Fibroblast of the aortic adventitia (primary cell): ENCODE measurements at regions not wholly inside any gene's neighbourhood (a gene's known extent, or its start where the extent isn't known, plus 50 kb on each side); places are given as distances from the start of the nearest gene placed in this dataset.

Experiments used
- DNase-seq: peaks from one replicate; pipeline ENCODE4 v3.0.0-alpha.2; 2010; ENCODE audit warnings: low read depth
- H3K4me3 ChIP-seq: 2 replicates; pipeline ENCODE4 v1.5.1; 2011; ENCODE audit warnings: low read depth, mild to moderate bottlenecking, control low read depth, low read length, moderate library complexity
- CTCF ChIP-seq: IDR thresholded peaks from 2 replicates; pipeline ENCODE4 v1.5.1; 2011; ENCODE audit warnings: mild to moderate bottlenecking, low read length, control low read depth, inconsistent platforms; ENCODE audit not compliant: insufficient read depth

- TF ChIP-seq CTCF = no peak
- peak overlapping the region; percentile 60 for H3K4me3 ChIP-seq
- no peak for DNase-seq
Observed at GRCh38 chr7:25951414-25952260, 200.4 kb upstream of the NFE2L3 start.

GRCh38 chr7:25952261-25953057, 199.5 kb upstream of the NFE2L3 start:
- no peak for DNase-seq
- TF ChIP-seq CTCF = no peak
- no peak overlapping the region for H3K4me3 ChIP-seq

GRCh38 chr7:25953859-25954258, 198.1 kb upstream of the NFE2L3 start:
- no peak overlapping the region for H3K4me3 ChIP-seq
- TF ChIP-seq CTCF = no peak
- no peak for DNase-seq

- DNase-seq = no peak
- no peak for TF ChIP-seq CTCF
- no peak overlapping the region for H3K4me3 ChIP-seq
Observed at GRCh38 chr7:25954395-25954794, 197.6 kb upstream of the NFE2L3 start.

GRCh38 chr7:25959168-25959734, 192.7 kb upstream of the NFE2L3 start:
- no peak for TF ChIP-seq CTCF
- H3K4me3 ChIP-seq = no peak overlapping the region
- DNase-seq = no peak

GRCh38 chr7:25963733-25964132, 188.3 kb upstream of the NFE2L3 start:
- H3K4me3 ChIP-seq = no peak overlapping the region
- no peak for DNase-seq
- no peak for TF ChIP-seq CTCF
